ENCODE measurements at regions not wholly inside any gene's neighbourhood (a gene's known extent, or its start where the extent isn't known, plus 50 kb on each side); places are given as distances from the start of the nearest gene placed in this dataset.
"Not testable (repeated sequence)": the region's sequence is repeated elsewhere in the genome, so short reads cannot be mapped to it uniquely, and the experiment has no call there.

GRCh38 chr14:56046546-56046945 is 71.7 kb upstream of the PELI2 start:
- POLR2A ChIA-PET: no interaction called here
- no peak overlapping the region for H3K27ac Mint-ChIP-seq
- no peak for ATAC-seq (ENCODE audit: low read depth)
- H3K36me3 Mint-ChIP-seq: no peaks in the 10 kb centered on the region
- no peak for DNase-seq
- H3K9me3 Mint-ChIP-seq: no peaks in the 10 kb centered on the region
- H3K27me3 Mint-ChIP-seq: peaks cover 14% of the 10 kb centered on the region
- H3K4me3 Mint-ChIP-seq: no peak overlapping the region
- no peaks in the 10 kb centered on the region for H3K4me1 Mint-ChIP-seq

- H3K36me3 Mint-ChIP-seq: no peaks in the 10 kb centered on the region
- DNase-seq: no peak
- POLR2A ChIA-PET: no interaction called here
- peaks cover 10% of the 10 kb centered on the region for H3K27me3 Mint-ChIP-seq
- no peaks in the 10 kb centered on the region for H3K9me3 Mint-ChIP-seq
- H3K4me3 Mint-ChIP-seq: no peak overlapping the region
- no peak for ATAC-seq (ENCODE audit: low read depth)
- H3K4me1 Mint-ChIP-seq: no peaks in the 10 kb centered on the region
- H3K27ac Mint-ChIP-seq: no peak overlapping the region
These were observed 71.2 kb upstream of the PELI2 start for GRCh38 chr14:56046996-56047395.

DNA sequence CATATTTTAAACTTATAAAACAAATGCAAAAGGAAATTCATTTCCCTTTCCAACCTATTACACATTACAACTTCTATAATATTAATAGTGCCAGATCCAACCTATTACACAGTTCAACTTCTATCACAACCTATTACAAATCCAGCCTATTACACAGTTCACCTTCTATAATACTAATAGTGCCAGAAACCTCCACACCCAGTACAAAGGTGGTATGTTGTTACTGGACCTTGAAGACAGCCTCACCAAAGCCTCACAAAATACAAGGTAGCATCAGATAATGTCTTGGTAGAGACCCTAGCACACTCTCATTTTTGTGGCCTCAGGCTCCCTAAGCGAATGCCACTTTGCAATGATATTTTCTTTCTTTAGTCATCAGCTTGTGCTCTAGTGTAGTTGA is 68.7 kb upstream of the PELI2 start:
- H3K9me3 Mint-ChIP-seq: no peaks in the 10 kb centered on the region
- no peaks in the 10 kb centered on the region for H3K36me3 Mint-ChIP-seq
- H3K27me3 Mint-ChIP-seq: peaks cover 19% of the 10 kb centered on the region
- no peaks in the 10 kb centered on the region for H3K4me1 Mint-ChIP-seq
- H3K4me3 Mint-ChIP-seq: no peak overlapping the region
- H3K27ac Mint-ChIP-seq: no peak overlapping the region
- ATAC-seq (ENCODE audit: low read depth) (no peak), DNase-seq (no peak)
- POLR2A ChIA-PET: no interaction called here

GRCh38 chr14:56055511-56055910 is 62.7 kb upstream of the PELI2 start:
- H3K36me3 Mint-ChIP-seq: no peaks in the 10 kb centered on the region
- no peaks in the 10 kb centered on the region for H3K4me1 Mint-ChIP-seq
- no peak for ATAC-seq (ENCODE audit: low read depth)

GRCh38 chr14:56056031-56056430 is 62.2 kb upstream of the PELI2 start:
- POLR2A ChIA-PET: no interaction called here

More at GRCh38 chr14:56055511-56055910, 62.7 kb upstream of the PELI2 start:
- DNase-seq: no peak
- no peak overlapping the region for H3K4me3 Mint-ChIP-seq
- H3K27ac Mint-ChIP-seq: no peak overlapping the region
- H3K27me3 Mint-ChIP-seq: peaks cover 29% of the 10 kb centered on the region
- POLR2A ChIA-PET: no interaction called here
- no peaks in the 10 kb centered on the region for H3K9me3 Mint-ChIP-seq

GRCh38 chr14:56057071-56057741 is 61.0 kb upstream of the PELI2 start:
- POLR2A ChIA-PET: no interaction called here
- Mint-ChIP-seq H3K36me3 (no peaks in the 10 kb centered on the region), H3K4me3 (no peak overlapping the region), H3K9me3 (no peaks in the 10 kb centered on the region), H3K27ac (no peak overlapping the region), H3K4me1 (no peaks in the 10 kb centered on the region), H3K27me3 (peaks cover 26% of the 10 kb centered on the region)
- no peak for ATAC-seq (ENCODE audit: low read depth)
- no peak for DNase-seq

More at GRCh38 chr14:56056031-56056430, 62.2 kb upstream of the PELI2 start:
- Mint-ChIP-seq H3K27me3 (peaks cover 28% of the 10 kb centered on the region), H3K9me3 (no peaks in the 10 kb centered on the region), H3K27ac (no peak overlapping the region), H3K36me3 (no peaks in the 10 kb centered on the region), H3K4me1 (no peaks in the 10 kb centered on the region), H3K4me3 (no peak overlapping the region)
- no peak for ATAC-seq (ENCODE audit: low read depth)
- no peak for DNase-seq

GRCh38 chr14:56057767-56058166 is 60.4 kb upstream of the PELI2 start:
- Mint-ChIP-seq H3K27me3 (peaks cover 21% of the 10 kb centered on the region), H3K36me3 (no peaks in the 10 kb centered on the region), H3K4me1 (no peaks in the 10 kb centered on the region), H3K9me3 (no peaks in the 10 kb centered on the region), H3K27ac (no peak overlapping the region), H3K4me3 (no peak overlapping the region)
- POLR2A ChIA-PET: no interaction called here
- DNase-seq (no peak), ATAC-seq (ENCODE audit: low read depth) (no peak)

DNA sequence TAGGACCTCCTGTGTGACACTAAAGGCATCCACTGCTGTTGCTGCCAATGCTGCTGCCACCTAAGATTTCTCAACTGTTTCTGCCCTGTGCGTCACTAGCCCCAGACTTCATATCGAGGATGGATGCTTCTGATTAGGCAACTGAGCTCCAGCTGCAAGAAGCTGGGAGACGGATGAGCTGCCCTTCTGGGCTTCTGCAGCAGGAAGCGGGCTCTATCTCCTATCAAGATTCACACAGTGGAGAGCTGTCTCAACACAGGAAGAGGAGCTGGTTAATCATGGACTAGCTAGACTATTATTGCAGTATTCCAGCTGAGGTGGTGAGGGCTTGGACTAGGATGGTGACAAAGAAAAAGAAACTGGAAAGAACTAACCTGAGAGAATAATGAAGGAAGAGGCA is 59.2 kb upstream of the PELI2 start:
- no peak overlapping the region for H3K4me3 Mint-ChIP-seq
- POLR2A ChIA-PET: no interaction called here
- H3K36me3 Mint-ChIP-seq: no peaks in the 10 kb centered on the region
- DNase-seq: no peak
- no peaks in the 10 kb centered on the region for H3K9me3 Mint-ChIP-seq
- no peak overlapping the region for H3K27ac Mint-ChIP-seq
- H3K4me1 Mint-ChIP-seq: no peaks in the 10 kb centered on the region
- no peak for ATAC-seq (ENCODE audit: low read depth)
- H3K27me3 Mint-ChIP-seq: peaks cover 14% of the 10 kb centered on the region

DNA sequence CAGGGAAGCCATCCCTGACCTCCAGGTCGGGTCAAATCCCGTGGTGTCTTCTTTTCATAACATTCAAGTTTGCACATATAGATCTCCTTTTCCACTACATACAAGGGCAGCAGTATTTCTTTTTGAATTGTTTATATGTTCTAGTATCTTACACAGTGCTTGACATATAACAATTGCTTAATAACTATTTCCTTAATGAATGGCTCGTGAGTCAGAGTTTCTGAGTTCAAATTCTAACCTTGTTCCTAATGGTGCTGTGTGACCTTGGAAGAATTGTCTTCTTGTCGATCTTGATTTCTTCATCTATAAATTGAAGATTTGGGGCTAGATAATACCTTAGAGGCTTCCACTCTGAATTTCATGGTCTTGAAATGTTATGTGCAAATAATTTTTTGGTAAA is 57.2 kb upstream of the PELI2 start:
- POLR2A ChIA-PET: no interaction called here
- Mint-ChIP-seq H3K4me3 (no peak overlapping the region), H3K36me3 (no peaks in the 10 kb centered on the region), H3K27me3 (peaks cover 9% of the 10 kb centered on the region), H3K4me1 (no peaks in the 10 kb centered on the region), H3K27ac (no peak overlapping the region), H3K9me3 (no peaks in the 10 kb centered on the region)
- DNase-seq (no peak), ATAC-seq (ENCODE audit: low read depth) (no peak)

GRCh38 chr14:56063131-56063530 is 55.1 kb upstream of the PELI2 start:
- H3K4me3 Mint-ChIP-seq: no peak overlapping the region
- ATAC-seq (ENCODE audit: low read depth) (no peak), DNase-seq (no peak)
- H3K4me1 Mint-ChIP-seq: no peaks in the 10 kb centered on the region
- H3K27ac Mint-ChIP-seq: no peak overlapping the region
- H3K9me3 Mint-ChIP-seq: no peaks in the 10 kb centered on the region
- H3K36me3 Mint-ChIP-seq: no peaks in the 10 kb centered on the region
- H3K27me3 Mint-ChIP-seq: peaks cover 7% of the 10 kb centered on the region
- POLR2A ChIA-PET: no interaction called here

- no peaks in the 10 kb centered on the region for H3K4me1 Mint-ChIP-seq
These were observed 53.7 kb upstream of the PELI2 start for GRCh38 chr14:56064513-56064912.

DNA sequence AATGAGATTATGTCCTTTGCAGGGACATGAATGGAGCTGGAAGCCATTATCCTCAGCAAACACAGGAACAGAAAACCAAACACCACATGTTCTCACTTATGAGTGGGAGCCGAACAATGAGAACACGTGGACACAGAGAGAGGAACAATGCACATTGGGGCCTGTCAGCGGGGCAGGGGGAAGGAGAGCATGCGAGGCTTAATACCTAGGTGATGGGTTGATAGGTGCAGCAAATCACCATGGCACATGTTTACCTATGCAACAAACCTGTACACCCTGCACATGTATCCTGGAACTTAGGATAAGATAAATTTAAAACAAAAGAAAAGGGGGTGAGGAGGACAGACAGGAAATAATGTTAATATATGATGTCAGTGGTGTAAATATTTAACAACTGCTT is 53.0 kb upstream of the PELI2 start:
- H3K36me3 Mint-ChIP-seq, H3K4me1 Mint-ChIP-seq: not testable (repeated sequence)

More at GRCh38 chr14:56064513-56064912, 53.7 kb upstream of the PELI2 start:
- DNase-seq (no peak), ATAC-seq (ENCODE audit: low read depth) (no peak)
- H3K36me3 Mint-ChIP-seq: no peaks in the 10 kb centered on the region
- no peaks in the 10 kb centered on the region for H3K9me3 Mint-ChIP-seq
- POLR2A ChIA-PET: no interaction called here
- peaks cover 7% of the 10 kb centered on the region for H3K27me3 Mint-ChIP-seq
- H3K27ac Mint-ChIP-seq: no peak overlapping the region
- H3K4me3 Mint-ChIP-seq: no peak overlapping the region

DNA sequence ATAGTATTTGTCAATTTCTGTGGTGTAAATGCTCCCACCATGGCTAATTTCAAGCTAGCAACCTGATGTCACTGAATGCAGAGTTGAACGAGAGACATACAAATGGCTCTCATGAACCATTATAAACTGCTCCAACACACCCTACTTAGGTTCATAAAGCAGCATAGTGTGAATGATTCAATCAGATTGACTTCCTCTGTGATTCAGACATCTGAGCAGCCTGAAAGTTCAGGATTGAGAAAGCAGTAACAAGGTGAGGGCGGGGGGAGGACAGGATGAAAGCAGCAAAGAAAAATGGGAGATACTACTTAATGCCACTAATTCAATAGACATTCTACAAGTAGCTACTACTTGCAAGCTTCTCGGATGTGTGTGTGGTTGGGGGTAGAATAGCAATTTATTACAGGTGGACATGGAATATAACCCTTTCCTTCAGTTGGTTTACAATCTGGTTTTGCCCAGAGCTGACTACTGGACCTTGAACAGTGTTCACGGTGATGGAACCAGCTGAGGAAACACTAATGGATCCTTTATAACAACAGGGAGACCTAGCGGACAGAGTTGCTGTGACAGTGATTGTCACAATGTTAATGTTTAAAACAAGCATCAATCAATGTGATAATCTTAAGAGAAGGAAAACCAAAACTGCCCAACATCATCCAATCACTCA is 52.5 kb upstream of the PELI2 start:
- no peak for ATAC-seq (ENCODE audit: low read depth)
- Mint-ChIP-seq H3K27me3 (peaks cover 2% of the 10 kb centered on the region), H3K4me3 (no peak overlapping the region), H3K36me3 (no peaks in the 10 kb centered on the region), H3K4me1 (no peaks in the 10 kb centered on the region), H3K9me3 (no peaks in the 10 kb centered on the region), H3K27ac (no peak overlapping the region)
- POLR2A ChIA-PET: no interaction called here
- DNase-seq: no peak

More for the DNA sequence above, 53.0 kb upstream of the PELI2 start:
- POLR2A ChIA-PET; H3K27ac Mint-ChIP-seq; H3K9me3 Mint-ChIP-seq; ATAC-seq (ENCODE audit: low read depth); H3K27me3 Mint-ChIP-seq; H3K4me3 Mint-ChIP-seq; DNase-seq: not testable (repeated sequence)
